GM12878 (cell line): ENCODE measurements at regions not wholly inside any gene's neighbourhood (a gene's known extent, or its start where the extent isn't known, plus 50 kb on each side); places are given as distances from the start of the nearest gene placed in this dataset.

Source experiments
- ATAC-seq: fragments of 200-7000 bp; cut with Tn5 transposase; 3 replicates; pipeline ENCODE4 v1.9.1; 2020; ENCODE audit warnings: mild to moderate bottlenecking, moderate library complexity
- BruUV-seq: library from RNA; stranded (reverse); fragments of 400-500 nt; replicated peaks from 2 replicates; lab custom pipeline; 2021; lab: Mats Ljungman, UMichigan
- CTCF ChIA-PET: fragments of 300-600 bp; sonication (Branson Sonifier 250); formaldehyde crosslinking; extraction: SDS; loops from one replicate; lab custom pipeline; 2021; ENCODE audit warnings: inconsistent platforms; lab: Yijun Ruan, JAX
- POLR2A ChIA-PET: fragments of 350-600 bp; formaldehyde crosslinking; extraction: SDS; loops from one replicate; lab custom pipeline; 2021; ENCODE audit warnings: inconsistent platforms; lab: Charles Lee
- RAD21 ChIA-PET: fragments of 300-600 bp; sonication (Branson Sonifier 250); formaldehyde crosslinking; loops from one replicate; lab custom pipeline; 2023; ENCODE audit warnings: antibody characterized with exemption; ENCODE audit not compliant: unreplicated experiment; lab: Charles Lee
- SMC1A ChIA-PET: fragments of 300-600 bp; sonication (Branson Sonifier 250); formaldehyde crosslinking; loops from one replicate; lab custom pipeline; 2023; ENCODE audit not compliant: unreplicated experiment, uncharacterized antibody; lab: Charles Lee
- DNase-seq: peaks from one replicate; pipeline ENCODE4 v3.0.0-alpha.2; 2011; ENCODE audit warnings: low read depth, low spot score
- FAIRE-seq: peaks from 3 replicates; lab custom pipeline; 2011; peaks lifted over from hg19 to GRCh38; lab: Jason Lieb, UNC
- H2AFZ ChIP-seq: 2 replicates; pipeline ENCODE4 v1.6.0; 2011; ENCODE audit warnings: low read depth, low read length, control low read depth; ENCODE audit not compliant: control insufficient read depth
- H3K27ac ChIP-seq: 2 replicates; pipeline ENCODE4 v1.5.1; 2011; ENCODE audit warnings: control low read depth; ENCODE audit not compliant: control insufficient read depth, insufficient read depth
- H3K27me3 ChIP-seq, 2 experiments: replicated peaks in 1 of 2; 2 replicates each; pipeline versions ENCODE4 v1.6.0 to v1.6.1; 2011; ENCODE audit warnings: low read length in 1 of 2; ENCODE audit not compliant: control insufficient read depth in 2 of 2, insufficient read depth in 2 of 2
- H3K36me3 ChIP-seq, 2 experiments: 2 replicates each; pipeline ENCODE4 v1.5.1; 2011; ENCODE audit warnings: low read length in 1 of 2; ENCODE audit not compliant: control insufficient read depth in 2 of 2, insufficient read depth in 2 of 2
- H3K4me1 ChIP-seq: 2 replicates; pipeline ENCODE4 v1.6.1; 2011; ENCODE audit warnings: mild to moderate bottlenecking, low read length, moderate library complexity, mixed read lengths; ENCODE audit not compliant: control insufficient read depth, insufficient read depth
- H3K4me2 ChIP-seq: 2 replicates; pipeline ENCODE4 v1.6.0; 2011; ENCODE audit warnings: control low read depth; ENCODE audit not compliant: control insufficient read depth, insufficient read depth
- H3K4me3 ChIP-seq: fragments of 200-600 bp; sonication (generic); 2 replicates; pipeline ENCODE4 v1.5.1; 2016
- H3K79me2 ChIP-seq: 2 replicates; pipeline ENCODE4 v1.6.0; 2011; ENCODE audit warnings: low read length; ENCODE audit not compliant: control insufficient read depth, insufficient read depth
- H3K9ac ChIP-seq: 2 replicates; pipeline ENCODE4 v1.8.0; 2011; ENCODE audit warnings: low read length, control low read depth, mixed read lengths; ENCODE audit not compliant: control insufficient read depth, insufficient read depth
- H3K9me3 ChIP-seq: replicated peaks from 3 replicates; pipeline ENCODE4 v1.5.1; 2011; ENCODE audit warnings: mild to moderate bottlenecking, low read length; ENCODE audit not compliant: control insufficient read depth, insufficient read depth
- H4K20me1 ChIP-seq: 2 replicates; pipeline ENCODE4 v1.6.0; 2011; ENCODE audit not compliant: control insufficient read depth, insufficient read depth
- ATF2 ChIP-seq: IDR thresholded peaks from 2 replicates; pipeline ENCODE4 v1.6.1; 2012; ENCODE audit warnings: low read length, inconsistent platforms
- ATF7 ChIP-seq: fragments of 450-650 bp; IDR thresholded peaks from 2 replicates; pipeline ENCODE4 v1.6.1; 2016; ENCODE audit warnings: low read depth, mild to moderate bottlenecking
- BCLAF1 ChIP-seq: fragments of 450-650 bp; IDR thresholded peaks from 2 replicates; pipeline ENCODE4 v1.6.1; 2017; ENCODE audit warnings: antibody characterized with exemption, mild to moderate bottlenecking, moderate library complexity
- E2F4 ChIP-seq: IDR thresholded peaks from 2 replicates; pipeline ENCODE4 v1.6.1; 2012; ENCODE audit warnings: low read depth, low read length, improper control_type of control experiment
- HDAC6 ChIP-seq: fragments of 200-600 bp; sonication (generic); IDR thresholded peaks from one replicate; pipeline ENCODE4 v1.8.0; 2017; ENCODE audit warnings: antibody characterized with exemption; ENCODE audit not compliant: unreplicated experiment
- IRF4 ChIP-seq: IDR thresholded peaks from 2 replicates; pipeline ENCODE4 v1.6.1; 2011; ENCODE audit warnings: low read depth, low read length
- PAX8 ChIP-seq: fragments of 450-650 bp; IDR thresholded peaks from 2 replicates; pipeline ENCODE4 v1.6.1; 2017; ENCODE audit warnings: mild to moderate bottlenecking, moderate library complexity
- RAD21 ChIP-seq: IDR thresholded peaks from 2 replicates; pipeline ENCODE4 v1.6.1; 2011; ENCODE audit warnings: mild to moderate bottlenecking, low read depth, low read length, moderate library complexity; ENCODE audit not compliant: insufficient read depth
- TARDBP ChIP-seq: IDR thresholded peaks from 2 replicates; pipeline ENCODE4 v1.6.1; 2016; ENCODE audit warnings: borderline replicate concordance
- USF2 ChIP-seq: IDR thresholded peaks from 2 replicates; pipeline ENCODE4 v1.6.1; 2011; ENCODE audit warnings: low read depth, low read length, improper control_type of control experiment, borderline replicate concordance
- WGBS: methylation state at CpG from one replicate; pipeline ENCODE4 v1.1.6; 2016; ENCODE audit warnings: low lambda C conversion rate; ENCODE audit not compliant: insufficient replicate concordance, insufficient coverage; ENCODE audit errors: missing lambda C conversion rate; 5-methylcytosine and 5-hydroxymethylcytosine counted together
- in situ Hi-C: fragments of 300-500 bp; cut with MboI; formaldehyde crosslinking; loops from 9 replicates; pipeline ENCODE4 v1.14.3; 2018; ENCODE audit warnings: mixed read lengths
- intact Hi-C: fragments of 100-400 bp; cut with micrococcal nuclease; formaldehyde crosslinking; loops from one replicate; pipeline ENCODE4 v1.14.2; 2022; ENCODE audit not compliant: unreplicated experiment

GRCh38 chr1:157288996-157289395, 150.8 kb upstream of the ETV3 start:
- in situ Hi-C loops (no loop called here), intact Hi-C loops (no loop called here)
- Histone ChIP-seq H3K4me3 (no peak overlapping the region), H3K79me2 (no peaks in the 10 kb centered on the region), H3K9ac (no peak overlapping the region), H3K4me2 (no peak overlapping the region), H2AFZ (no peak overlapping the region), H3K27ac (no peak overlapping the region), H3K9me3 (no peaks in the 10 kb centered on the region; the same call in 2 of the 3 replicates), H3K27me3 (no peaks in the 10 kb centered on the region; a peak in 2 of 4 replicates), H4K20me1 (no peaks in the 10 kb centered on the region), H3K4me1 (no peaks in the 10 kb centered on the region), H3K36me3 (no peaks in the 10 kb centered on the region)
- FAIRE-seq (no peak), ATAC-seq (0 out of 3 replicates have a peak, but pooled peaks have one; percentile 41), DNase-seq (no peak)
- SMC1A ChIA-PET: no interaction called here
- POLR2A ChIA-PET: no interaction called here
- no TSS peak for BruUV-seq
- no peak for TF ChIP-seq E2F4
- CTCF ChIA-PET: interaction anchor here (0.5 kb wide), 1 partner anchor 81 kb away, joined by 3 read pairs; no protein-coding TSS in a partner anchor
- RAD21 ChIA-PET: interaction anchor here (0.6 kb wide), 1 partner anchor 200 kb away, joined by 6 read pairs; no protein-coding TSS in a partner anchor

- SMC1A ChIA-PET: no interaction called here
- FAIRE-seq: no peak
- TF ChIP-seq IRF4: no peak
- no peak for TF ChIP-seq TARDBP
- TF ChIP-seq ATF7: no peak
- TF ChIP-seq E2F4: no peak
- TF ChIP-seq PAX8: no peak
- no peak for TF ChIP-seq HDAC6
- TF ChIP-seq RAD21: no peak
- TF ChIP-seq ATF2: no peak
- TF ChIP-seq BCLAF1: no peak
- TF ChIP-seq USF2: no peak
Observed at GRCh38 chr1:157288492-157288891, 150.3 kb upstream of the ETV3 start.

More at GRCh38 chr1:157288492-157288891, 150.3 kb upstream of the ETV3 start:
- RAD21 ChIA-PET: interaction anchor here (0.6 kb wide), 1 partner anchor 201 kb away, joined by 6 read pairs; no protein-coding TSS in a partner anchor
- no peaks in the 10 kb centered on the region for H3K4me1 ChIP-seq
- CTCF ChIA-PET: interaction anchor here (0.5 kb wide), 1 partner anchor 80 kb away, joined by 3 read pairs; no protein-coding TSS in a partner anchor
- in situ Hi-C loops: no loop called here
- no peak overlapping the region for H3K9ac ChIP-seq
- no peaks in the 10 kb centered on the region; a peak in 2 of 4 replicates for H3K27me3 ChIP-seq
- no peaks in the 10 kb centered on the region; the same call in 2 of the 3 replicates for H3K9me3 ChIP-seq
- H4K20me1 ChIP-seq: no peaks in the 10 kb centered on the region
- no peak overlapping the region for H3K27ac ChIP-seq
- ATAC-seq (no peak), DNase-seq (no peak)
- no peak overlapping the region for H2AFZ ChIP-seq
- H3K4me3 ChIP-seq: no peak overlapping the region
- POLR2A ChIA-PET: no interaction called here
- no TSS peak for BruUV-seq
- H3K36me3 ChIP-seq: no peaks in the 10 kb centered on the region
- 29% methylated on average over 4 of the region's 4 CpGs for WGBS
- no peaks in the 10 kb centered on the region for H3K79me2 ChIP-seq
- H3K4me2 ChIP-seq: no peak overlapping the region
- intact Hi-C loops: no loop called here
